ENCODE measurements at regions not wholly inside any gene's neighbourhood (a gene's known extent, or its start where the extent isn't known, plus 50 kb on each side); places are given as distances from the start of the nearest gene placed in this dataset.

- TF ChIP-seq CTCF (IDR thresholded peaks at IDR 0.05) = no peak
- TF ChIP-seq POLR2A (IDR thresholded peaks at IDR 0.05) = no peak
Observed at GRCh38 chr3:34254285-34254684, 455.9 kb downstream of the PDCD6IP start.

Measured in tibial nerve (tissue), 3 donors.